K562 (cell line): ENCODE measurements at regions not wholly inside any gene's neighbourhood (a gene's known extent, or its start where the extent isn't known, plus 50 kb on each side); places are given as distances from the start of the nearest gene placed in this dataset.

Source experiments
- ATAC-seq: fragments of 200-7000 bp; cut with Tn5 transposase; 3 replicates; pipeline ENCODE4 v1.9.1; 2020; ENCODE audit warnings: moderate library complexity
- BruUV-seq: library from RNA; stranded (reverse); fragments of 400-500 nt; replicated peaks from 2 replicates; lab custom pipeline; 2021; lab: Mats Ljungman, UMichigan
- CTCF ChIA-PET: fragments of 300-600 bp; formaldehyde crosslinking; extraction: SDS; loops from one replicate; lab custom pipeline; 2021; ENCODE audit warnings: low intra/inter-chr PET ratio; lab: Yijun Ruan, JAX
- POLR2A ChIA-PET: fragments of 300-600, 350-650 bp; sonication (Branson Sonifier 250); formaldehyde crosslinking; extraction: SDS; loops from one replicate; lab custom pipeline; 2021; ENCODE audit warnings: antibody characterized with exemption, inconsistent platforms; lab: Yijun Ruan, JAX
- DNase-seq, 4 experiments: peaks; one replicate each; pipeline versions ENCODE4 v3.0.0 to v3.0.0-alpha.2; 2011 to 2018; ENCODE audit warnings: low spot score in 3 of 4, mixed read lengths in 3 of 4; ENCODE audit errors: extremely low read depth in 1 of 4
- FAIRE-seq: peaks from 2 replicates; lab custom pipeline; 2011; peaks lifted over from hg19 to GRCh38; lab: Jason Lieb, UNC
- H2AFZ ChIP-seq: 2 replicates; pipeline ENCODE4 v1.6.0; 2011; ENCODE audit warnings: low read depth, low read length, control low read depth, inconsistent platforms
- H3K27ac ChIP-seq: fragments of 200-600 bp; 3 replicates; pipeline ENCODE4 v1.8.0; 2011; ENCODE audit warnings: low read depth, mild to moderate bottlenecking, control low read depth, inconsistent platforms, low read length, moderate library complexity, mixed read lengths; ENCODE audit errors: extremely low read depth
- H3K27me3 ChIP-seq, 2 experiments: fragments of 300-600 bp in 1 of 2; 2 replicates in 1 of 2; 3 replicates in 1 of 2; pipeline versions ENCODE4 v1.6.0 to v1.8.0; 2011; ENCODE audit warnings: inconsistent platforms in 2 of 2, low read length in 2 of 2, mild to moderate bottlenecking in 1 of 2, mixed read lengths in 1 of 2, moderate library complexity in 1 of 2; ENCODE audit not compliant: control insufficient read depth in 2 of 2, insufficient read depth in 2 of 2
- H3K36me3 ChIP-seq: fragments of 300-600 bp; 3 replicates; pipeline ENCODE4 v1.8.0; 2011; ENCODE audit warnings: mild to moderate bottlenecking, low read length, inconsistent platforms; ENCODE audit not compliant: control insufficient read depth, insufficient read depth
- H3K4me1 ChIP-seq, 2 experiments: fragments of 200-600 bp in 1 of 2; replicated peaks in 1 of 2; 2 replicates in 1 of 2; 3 replicates in 1 of 2; pipeline versions ENCODE4 v1.5.1 to v1.8.0; 2011; ENCODE audit warnings: inconsistent platforms in 2 of 2, low read length in 2 of 2, mild to moderate bottlenecking in 1 of 2, mixed read lengths in 1 of 2, moderate library complexity in 1 of 2; ENCODE audit not compliant: control insufficient read depth in 2 of 2, insufficient read depth in 2 of 2
- H3K4me2 ChIP-seq: 2 replicates; pipeline ENCODE4 v1.6.1; 2011; ENCODE audit warnings: low read length, control low read depth, inconsistent platforms, mixed read lengths; ENCODE audit not compliant: insufficient read depth
- H3K4me3 ChIP-seq: fragments of 200-600 bp; sonication (generic), shearing (Covaris generic); 2 replicates; pipeline ENCODE4 v1.5.1; 2016; ENCODE audit warnings: control low read depth, inconsistent platforms
- H3K79me2 ChIP-seq: fragments of 200-600 bp; 3 replicates; pipeline ENCODE4 v1.8.0; 2011; ENCODE audit warnings: low read length, inconsistent platforms; ENCODE audit not compliant: control insufficient read depth, insufficient read depth
- H3K9ac ChIP-seq, 2 experiments: 2 replicates each; pipeline versions ENCODE4 v1.6.0 to v1.6.1; 2011; ENCODE audit warnings: low read depth in 2 of 2, low read length in 2 of 2, control low read depth in 1 of 2, inconsistent platforms in 1 of 2, mild to moderate bottlenecking in 1 of 2, mixed read lengths in 1 of 2; ENCODE audit not compliant: insufficient read depth in 1 of 2
- H3K9me1 ChIP-seq: one replicate; pipeline ENCODE4 v1.6.0; 2011; ENCODE audit warnings: inconsistent platforms, mild to moderate bottlenecking, low read length, moderate library complexity; ENCODE audit not compliant: control insufficient read depth, insufficient read depth
- H3K9me3 ChIP-seq: replicated peaks from 2 replicates; pipeline ENCODE4 v1.5.1; 2011; ENCODE audit warnings: low read depth, low read length, inconsistent platforms; ENCODE audit not compliant: control insufficient read depth, insufficient read depth
- H4K20me1 ChIP-seq: replicated peaks from 2 replicates; pipeline ENCODE4 v1.6.1; 2011; ENCODE audit warnings: low read length, inconsistent platforms, mixed read lengths; ENCODE audit not compliant: control insufficient read depth, insufficient read depth
- C11orf30 ChIP-seq: fragments of 450-650 bp; IDR thresholded peaks from 2 replicates; pipeline ENCODE4 v1.6.1; 2016; ENCODE audit warnings: low read depth, mild to moderate bottlenecking
- MAFG ChIP-seq: fragments of 450-650 bp; conservative IDR thresholded peaks from 2 replicates; pipeline ENCODE4 v1.6.1; 2016; ENCODE audit warnings: missing genetic modification characterization, missing compliant biosample characterization
- MCM5 ChIP-seq: fragments of 450-650 bp; IDR thresholded peaks from 2 replicates; pipeline ENCODE4 v1.6.1; 2016; ENCODE audit warnings: low read depth
- STAT5A ChIP-seq: IDR thresholded peaks from 2 replicates; pipeline ENCODE4 v1.6.1; 2012; ENCODE audit warnings: low read length, inconsistent platforms, borderline replicate concordance
- TEAD2 ChIP-seq: fragments of 450-650 bp; IDR thresholded peaks from 2 replicates; pipeline ENCODE4 v1.6.1; 2016; ENCODE audit warnings: missing genetic modification characterization, control low read depth, missing compliant biosample characterization
- ZNF232 ChIP-seq: sonication (generic); formaldehyde crosslinking; IDR thresholded peaks from 2 replicates; pipeline ENCODE4 v1.8.0; 2022; ENCODE audit warnings: mild to moderate bottlenecking, missing genetic modification reagents
- ZNF316 ChIP-seq: fragments of 450-650 bp; IDR thresholded peaks from 2 replicates; pipeline ENCODE4 v1.6.1; 2016
- WGBS: fragments of 100-300 bp; shearing (Covaris generic); methylation state at CpG from one replicate; pipeline ENCODE4 v1.1.6; 2016; ENCODE audit warnings: low coverage, mixed read lengths; ENCODE audit not compliant: insufficient coverage; ENCODE audit errors: missing lambda C conversion rate; 5-methylcytosine and 5-hydroxymethylcytosine counted together
- in situ Hi-C: fragments of 300-500 bp; cut with MboI; formaldehyde crosslinking; loops from 4 replicates; pipeline ENCODE4 v1.15.0; 2018; ENCODE audit warnings: inconsistent platforms, mixed read lengths
- intact Hi-C: fragments of 100-400 bp; cut with micrococcal nuclease; formaldehyde crosslinking; loops from 2 replicates; pipeline ENCODE4 v1.14.2; 2022
- TF ChIP-seq, protein P1 (sequence below): fragments of 450-650 bp; IDR thresholded peaks from 2 replicates; pipeline ENCODE4 v1.6.1; 2018; ENCODE audit warnings: mild to moderate bottlenecking, low read depth; ENCODE audit not compliant: partially characterized antibody

DNA sequence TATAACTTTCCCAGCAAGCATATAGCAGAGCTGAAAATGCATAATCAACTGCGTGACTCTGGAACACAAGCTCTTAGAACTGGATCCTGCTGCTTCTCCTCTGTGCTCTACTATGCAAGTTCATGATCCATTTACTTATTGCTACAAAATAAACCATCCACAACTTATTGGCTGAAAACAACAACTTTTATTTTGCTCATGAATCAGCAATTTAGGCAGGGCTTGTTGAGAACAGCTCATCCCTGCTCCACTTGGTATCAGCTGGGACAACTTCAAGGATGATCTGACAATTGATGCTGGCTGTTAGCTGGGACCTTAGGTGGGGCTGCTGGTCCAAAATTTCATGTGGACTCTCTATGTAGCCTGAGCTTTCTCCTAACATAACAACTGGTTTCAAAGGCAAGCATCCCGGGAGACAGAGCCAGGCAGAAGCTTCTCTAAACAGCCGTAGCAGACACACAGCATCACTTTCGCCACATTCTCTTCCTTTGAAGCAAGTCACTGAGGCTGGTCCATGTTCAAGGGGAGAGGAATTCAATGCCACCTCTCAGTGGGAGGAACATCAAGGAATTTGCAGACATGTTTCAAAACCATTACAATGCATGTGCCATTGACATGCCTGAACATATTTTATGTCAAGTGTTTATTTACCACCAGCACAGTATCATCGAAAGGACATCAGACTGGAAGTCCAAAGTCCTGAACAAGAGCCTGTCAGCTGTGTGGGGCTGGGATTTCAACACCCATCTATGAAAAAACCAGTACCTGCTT, 153.1 kb upstream of the PKDCC start:
- Histone ChIP-seq H4K20me1 (no peaks in the 10 kb centered on the region), H3K9me1 (no peaks in the 10 kb centered on the region), H3K79me2 (no peaks in the 10 kb centered on the region), H3K4me3 (no peak overlapping the region), H2AFZ (no peak overlapping the region), H3K27ac (no peak overlapping the region), H3K9ac (no peak overlapping the region), H3K4me1 (no peaks in the 10 kb centered on the region), H3K9me3 (no peaks in the 10 kb centered on the region), H3K27me3 (no peaks in the 10 kb centered on the region; a peak in 2 of 5 replicates), H3K4me2 (no peak overlapping the region), H3K36me3 (no peaks in the 10 kb centered on the region)
- DNase-seq (no peak), ATAC-seq (no peak), FAIRE-seq (no peak)
- ChIA-PET POLR2A (interaction anchor here (1.0 kb wide), 1 partner anchor 63 kb away, joined by 3 read pairs; no protein-coding TSS in a partner anchor), CTCF (no interaction called here)
- BruUV-seq, result no TSS peak
- intact Hi-C loops (no loop called here), in situ Hi-C loops (no loop called here)
- TF ChIP-seq ZNF316 (peak; percentile 52), ZNF232 (CRISPR knock-in tag) (no peak), C11orf30 (peak; percentile 49; the same call in 1 of the 2 replicates), MAFG (tag) (peak; percentile 33; the same call in 1 of the 2 replicates)
- 3% methylated on average over 4 of the region's 5 CpGs for WGBS

DNA sequence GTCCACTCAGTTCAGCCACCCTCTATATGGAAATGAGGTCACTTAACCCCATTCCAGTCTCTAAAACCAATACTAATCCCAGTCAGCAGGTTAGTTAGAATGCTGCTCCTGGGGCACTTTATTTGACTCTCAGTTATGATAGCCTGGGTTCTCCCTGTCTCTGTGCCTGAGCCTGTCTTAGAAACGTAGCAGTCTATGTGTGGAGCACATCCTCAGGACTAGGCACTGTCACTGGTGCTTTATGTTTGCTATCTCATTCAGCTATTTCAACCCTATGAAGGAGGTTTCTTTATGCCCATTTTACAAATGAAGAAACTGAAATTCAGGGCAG, 152.5 kb upstream of the PKDCC start:
- ChIA-PET POLR2A (interaction anchor here (1.0 kb wide), 1 partner anchor 64 kb away, joined by 3 read pairs; no protein-coding TSS in a partner anchor), CTCF (no interaction called here)
- no peak overlapping the region for H3K4me2 ChIP-seq
- no peaks in the 10 kb centered on the region for H3K4me1 ChIP-seq
- no peak for FAIRE-seq
- no TSS peak for BruUV-seq
- no peaks in the 10 kb centered on the region for H3K9me1 ChIP-seq
- intact Hi-C loops, result no loop called here
- TF ChIP-seq MCM5 (no peak), TEAD2 (tag) (no peak), STAT5A (no peak)
- TF ChIP-seq, protein P1, sequence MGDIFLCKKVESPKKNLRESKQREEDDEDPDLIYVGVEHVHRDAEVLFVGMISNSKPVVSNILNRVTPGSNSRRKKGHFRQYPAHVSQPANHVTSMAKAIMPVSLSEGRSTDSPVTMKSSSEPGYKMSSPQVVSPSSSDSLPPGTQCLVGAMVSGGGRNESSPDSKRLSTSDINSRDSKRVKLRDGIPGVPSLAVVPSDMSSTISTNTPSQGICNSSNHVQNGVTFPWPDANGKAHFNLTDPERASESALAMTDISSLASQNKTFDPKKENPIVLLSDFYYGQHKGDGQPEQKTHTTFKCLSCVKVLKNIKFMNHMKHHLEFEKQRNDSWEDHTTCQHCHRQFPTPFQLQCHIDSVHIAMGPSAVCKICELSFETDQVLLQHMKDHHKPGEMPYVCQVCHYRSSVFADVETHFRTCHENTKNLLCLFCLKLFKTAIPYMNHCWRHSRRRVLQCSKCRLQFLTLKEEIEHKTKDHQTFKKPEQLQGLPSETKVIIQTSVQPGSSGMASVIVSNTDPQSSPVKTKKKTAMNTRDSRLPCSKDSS, result no peak
- TF ChIP-seq, all 486 proteins: peak for 0
- Histone ChIP-seq H3K79me2 (no peaks in the 10 kb centered on the region), H3K9me3 (no peaks in the 10 kb centered on the region), H3K27ac (no peak overlapping the region), H3K4me3 (no peak overlapping the region), H2AFZ (no peak overlapping the region), H3K9ac (no peak overlapping the region), H3K27me3 (no peaks in the 10 kb centered on the region; a peak in 2 of 5 replicates), H3K36me3 (no peaks in the 10 kb centered on the region), H4K20me1 (no peaks in the 10 kb centered on the region)
- DNase-seq (no peak), ATAC-seq (no peak)
- 0% methylated on average over 1 of the region's 1 CpG for WGBS
- in situ Hi-C loops, result no loop called here
